GM21526 (cell line): ENCODE measurements at regions not wholly inside any gene's neighbourhood (a gene's known extent, or its start where the extent isn't known, plus 50 kb on each side); places are given as distances from the start of the nearest gene placed in this dataset.
"Not testable (repeated sequence)": the region's sequence is repeated elsewhere in the genome, so short reads cannot be mapped to it uniquely, and the experiment has no call there.

ENCODE experiments used
- ATAC-seq: cut with Tn5 transposase; IDR thresholded peaks from one replicate; pipeline ENCODE4 v1.9.1; 2021; ENCODE audit warnings: moderate library complexity; ENCODE audit not compliant: unreplicated experiment, low FRiP score

DNA sequence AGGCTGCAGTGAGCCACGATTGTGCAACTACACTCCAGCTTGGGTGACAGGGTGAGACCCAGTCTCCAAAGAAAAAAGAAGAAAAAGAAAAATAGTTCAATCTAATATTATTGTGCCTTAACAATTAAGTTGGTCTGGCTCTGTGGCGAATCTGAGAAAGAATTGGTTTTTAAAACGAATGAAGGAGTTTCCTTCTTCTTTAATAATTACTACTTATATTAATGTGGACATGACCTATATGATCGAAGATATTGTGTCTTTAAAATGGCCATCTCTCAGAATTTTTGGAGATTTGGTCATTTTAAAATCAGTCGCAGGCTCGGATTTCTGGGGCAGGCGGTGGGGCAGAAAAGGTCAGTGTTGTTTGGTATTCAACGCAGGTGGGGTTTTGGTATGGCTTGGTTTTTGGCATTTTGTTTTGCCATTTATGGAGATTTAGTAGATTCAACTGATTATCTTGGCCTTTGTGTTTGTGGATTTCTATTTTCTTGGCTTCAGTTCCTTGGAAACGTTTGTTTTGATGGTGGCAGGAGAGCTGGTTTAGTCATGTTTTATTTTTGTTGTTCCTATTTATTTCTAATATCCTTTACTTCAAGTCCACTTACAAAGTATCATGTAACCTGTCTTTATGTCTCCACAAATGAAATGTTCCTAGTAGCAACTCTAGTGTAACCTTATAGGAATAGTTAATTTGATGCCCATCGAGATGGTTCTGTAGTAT, 178.8 kb upstream of the MKLN1 start:
- no peak for ATAC-seq

DNA sequence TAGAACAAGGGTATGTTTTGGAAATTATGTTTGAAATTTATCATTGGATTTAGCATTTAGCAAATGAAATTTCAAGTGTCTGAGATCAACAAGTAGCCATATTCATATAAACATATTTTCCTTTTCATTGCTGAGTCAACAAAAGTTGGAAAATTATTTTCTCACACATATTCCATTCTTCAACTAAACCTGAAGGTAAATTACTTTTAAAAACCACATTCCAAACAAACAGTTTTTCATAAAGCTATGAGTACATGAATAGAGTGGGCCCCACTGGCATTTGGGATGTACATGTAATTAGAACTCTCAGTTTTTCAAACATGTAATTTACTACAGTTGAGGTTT, 178.3 kb upstream of the MKLN1 start:
- no peak for ATAC-seq

DNA sequence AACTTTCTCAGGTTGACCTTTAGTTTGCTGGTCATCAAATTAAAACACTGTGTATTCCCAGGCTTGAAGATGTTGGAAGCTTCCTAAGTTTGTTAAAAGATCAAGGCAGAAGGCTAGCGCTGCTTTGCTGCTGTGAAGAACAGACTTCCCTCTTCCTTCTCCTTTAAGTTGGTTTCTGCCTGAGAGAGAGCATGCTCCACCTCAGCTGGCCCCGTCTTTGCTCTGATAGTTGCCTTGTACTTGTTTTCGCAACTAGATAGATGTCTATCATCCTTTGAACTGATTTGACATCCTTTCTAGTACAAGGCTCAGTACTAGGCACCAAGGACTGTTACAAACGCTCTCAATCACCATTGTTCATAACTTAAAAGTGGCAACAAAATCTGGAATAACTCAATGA, 177.8 kb upstream of the MKLN1 start:
- no peak for ATAC-seq

DNA sequence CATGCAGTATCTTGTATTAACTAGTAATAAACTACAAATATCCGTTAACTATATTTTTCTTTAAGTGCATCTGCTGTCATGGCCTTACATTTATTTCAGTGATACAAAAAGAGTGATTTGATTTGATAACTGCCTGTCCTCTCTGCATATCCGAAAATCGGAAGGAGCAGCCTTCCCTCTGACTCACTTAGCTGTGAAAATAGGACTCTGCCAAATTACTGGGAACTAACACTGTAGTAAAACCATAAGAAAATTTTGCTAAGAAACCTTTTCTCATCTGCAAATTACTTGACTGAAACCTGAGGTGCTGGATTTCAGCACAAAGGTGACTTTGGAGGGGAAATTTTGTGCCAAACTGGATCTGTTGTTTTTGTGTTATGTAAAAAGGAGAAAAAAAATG, 176.6 kb upstream of the MKLN1 start:
- no peak for ATAC-seq

DNA sequence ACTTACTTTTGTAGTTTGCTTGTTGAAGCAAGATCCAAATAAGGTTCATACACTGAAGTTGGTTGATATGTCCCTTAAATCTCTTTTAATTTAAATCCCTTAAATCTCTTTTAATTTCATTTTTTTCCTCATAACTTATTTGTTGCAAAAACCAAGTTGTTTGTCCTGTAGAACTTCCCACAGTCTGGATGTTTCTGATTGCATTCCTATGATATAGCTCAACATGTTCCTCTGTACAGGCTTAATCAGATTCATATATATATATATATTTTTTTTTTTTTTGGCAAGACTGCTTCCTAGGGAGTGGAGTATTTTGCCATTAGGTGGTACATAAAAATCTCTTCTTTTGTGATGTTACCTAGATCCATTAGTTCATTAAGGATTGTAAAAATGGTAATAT, 174.9 kb upstream of the MKLN1 start:
- no peak for ATAC-seq

DNA sequence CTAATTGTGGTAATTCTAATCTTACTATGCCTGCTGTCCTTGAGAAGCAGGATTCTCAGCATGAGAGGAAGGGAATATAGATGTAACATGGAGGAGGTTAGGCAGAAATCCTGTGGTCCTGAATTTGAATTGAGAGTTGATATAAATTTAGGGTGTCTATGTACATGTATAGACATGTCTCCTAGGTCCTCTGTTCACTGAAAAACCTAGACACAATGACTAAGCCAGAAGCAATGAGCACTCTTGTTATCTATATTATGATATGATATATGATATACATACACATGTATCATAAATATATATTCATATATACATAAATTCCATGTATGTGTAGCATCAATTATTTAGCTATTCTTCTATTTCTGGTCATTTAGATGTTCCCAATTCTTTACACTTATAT, 173.3 kb upstream of the MKLN1 start:
- no peak for ATAC-seq

DNA sequence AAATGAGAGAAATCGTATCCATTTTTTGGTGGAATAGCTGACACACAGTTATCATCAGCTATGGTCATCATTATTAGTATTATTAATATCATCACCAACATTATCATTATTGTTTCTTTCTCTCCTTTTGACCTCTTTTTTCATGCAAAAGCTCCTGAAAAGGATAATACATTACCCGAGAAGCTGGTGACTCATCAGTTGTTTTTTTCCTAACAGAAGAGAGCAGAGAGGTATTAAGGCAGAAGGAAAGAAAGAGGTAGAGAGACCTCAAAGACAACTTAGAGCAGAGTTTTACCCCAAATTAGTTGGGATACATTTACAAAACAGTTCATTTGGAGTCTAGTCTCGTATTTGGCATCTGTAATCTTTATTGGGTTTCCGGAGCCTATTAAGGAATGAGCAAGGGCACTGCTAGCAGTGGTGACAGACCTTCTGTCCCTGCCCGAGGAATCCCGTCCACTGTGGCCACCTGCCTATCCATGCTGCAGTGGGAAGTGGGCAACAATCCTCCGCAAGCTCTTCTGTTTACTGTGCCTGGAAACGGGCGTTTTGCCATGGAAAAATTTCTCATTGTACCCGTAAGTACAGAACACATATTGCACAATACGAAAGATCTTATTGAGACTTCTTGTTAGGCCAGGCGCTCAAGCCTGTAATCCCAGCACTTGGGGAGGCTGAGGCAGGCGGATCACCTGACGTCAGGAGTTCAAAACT, 170.0 kb upstream of the MKLN1 start:
- ATAC-seq, result no peak

DNA sequence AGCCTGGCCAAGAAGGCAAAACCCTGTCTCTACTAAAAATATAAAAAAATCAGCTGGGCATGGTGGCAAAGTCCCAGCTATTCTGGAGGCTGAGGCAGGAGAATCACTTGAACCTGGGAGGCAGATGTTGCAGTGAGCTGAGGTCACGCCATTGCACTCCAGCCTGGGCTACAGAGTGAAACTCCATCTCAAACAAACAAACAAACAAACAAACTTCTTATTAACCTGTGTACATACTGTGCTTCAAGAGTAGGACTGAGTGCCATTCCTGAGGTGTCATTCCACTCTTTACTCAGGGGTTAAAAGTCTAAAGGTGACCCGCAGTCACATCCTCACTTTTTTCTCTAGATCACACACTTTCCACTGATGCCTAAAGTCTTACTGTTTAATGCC, 169.4 kb upstream of the MKLN1 start:
- not testable (repeated sequence) for ATAC-seq

DNA sequence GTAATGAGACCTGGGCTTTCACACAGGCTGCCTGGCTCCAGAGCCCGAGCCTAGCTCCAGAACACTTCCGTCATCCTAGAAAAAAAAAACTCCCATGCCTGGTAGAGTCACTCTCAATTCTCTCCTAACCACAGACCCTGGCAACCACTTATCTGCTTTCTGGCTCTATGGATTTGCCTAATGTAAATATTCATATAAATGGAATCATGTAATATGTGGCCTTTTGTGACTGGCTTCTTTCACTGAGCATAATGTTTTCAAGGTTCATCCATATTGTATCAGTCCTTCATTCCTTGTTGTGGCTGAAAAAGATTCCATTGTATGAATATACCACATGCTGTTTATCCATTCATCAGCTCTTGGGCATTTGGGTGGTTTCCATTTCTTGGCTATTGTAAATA, 167.7 kb upstream of the MKLN1 start:
- ATAC-seq, result no peak

DNA sequence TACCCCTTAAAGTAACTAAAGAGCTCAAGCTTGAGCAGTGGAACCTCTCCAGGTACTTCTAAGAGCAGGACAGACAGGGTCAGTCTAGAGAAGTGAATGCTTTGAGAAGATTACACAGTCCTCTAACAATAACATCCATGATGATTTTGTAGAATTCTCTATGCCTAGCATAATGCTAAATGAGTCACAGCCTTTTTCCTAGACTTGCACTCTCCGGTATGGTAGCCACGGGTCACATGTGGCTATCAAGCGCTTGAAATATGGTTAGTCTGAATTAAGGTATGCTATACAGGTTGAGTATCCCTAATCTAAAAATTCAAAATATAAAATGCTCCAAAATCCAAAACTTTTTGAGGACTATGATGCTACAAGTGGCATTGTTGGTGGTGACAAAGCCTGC, 166.6 kb upstream of the MKLN1 start:
- ATAC-seq, result no peak

DNA sequence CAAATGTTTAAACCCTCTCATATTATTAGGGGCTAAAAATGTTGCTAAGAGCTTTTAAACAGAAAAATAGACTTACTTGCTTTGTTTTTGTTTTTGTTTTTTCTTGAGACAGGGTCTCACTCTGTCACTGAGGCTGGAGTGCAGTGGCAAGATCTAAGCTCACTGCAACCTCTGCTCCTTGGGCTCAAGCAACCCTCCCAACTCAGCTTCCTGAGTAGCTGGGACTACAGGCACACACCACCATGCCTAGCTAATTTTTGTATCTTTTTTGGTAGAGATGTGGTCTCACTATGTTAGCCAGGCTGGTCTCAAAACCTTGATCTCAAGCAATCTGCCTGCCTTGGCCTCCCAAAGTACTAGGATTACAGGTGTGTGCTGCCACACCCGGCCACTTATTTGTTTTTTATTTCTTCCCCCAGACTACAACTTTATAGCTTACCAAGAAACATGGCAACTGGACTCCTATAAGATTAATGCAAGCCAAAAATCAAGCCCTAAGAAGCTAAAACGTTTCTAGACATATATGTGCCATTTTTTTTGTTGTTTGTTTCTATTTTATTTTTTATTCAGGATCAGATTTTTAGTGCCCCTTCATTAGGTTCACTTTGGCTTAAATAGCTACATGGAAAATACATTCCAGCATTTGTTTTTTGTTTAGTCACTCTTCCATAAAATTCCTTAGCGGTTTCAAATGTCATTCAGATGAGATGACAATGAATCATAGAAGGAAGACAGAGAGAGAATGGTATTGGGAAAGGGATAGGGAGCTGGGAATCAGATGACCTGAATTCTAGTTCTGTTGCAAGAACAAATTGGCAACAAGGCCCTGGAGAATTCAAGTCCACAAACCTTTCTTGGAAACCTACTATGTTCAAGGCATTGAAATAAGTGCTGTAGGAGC, 163.4 kb upstream of the MKLN1 start:
- no peak for ATAC-seq

DNA sequence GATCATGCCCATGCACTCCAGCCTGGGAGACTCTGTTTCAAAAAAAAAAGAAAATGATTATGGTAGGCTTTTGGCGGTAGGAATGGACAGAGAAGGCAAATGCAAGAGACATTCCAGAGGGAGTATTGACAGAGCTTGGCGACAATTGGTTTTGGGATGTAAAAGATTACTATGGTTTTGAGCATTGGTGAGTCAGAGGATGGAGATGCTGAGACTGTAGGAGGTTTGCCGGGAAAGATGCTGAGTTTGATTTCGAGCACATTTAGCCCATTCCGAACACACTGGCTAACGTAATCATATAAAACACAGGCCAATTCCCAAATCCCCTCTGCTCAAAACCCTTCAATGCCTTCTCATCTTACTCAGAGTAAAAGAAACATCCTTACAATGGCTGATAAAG, 161.6 kb upstream of the MKLN1 start:
- no peak for ATAC-seq

DNA sequence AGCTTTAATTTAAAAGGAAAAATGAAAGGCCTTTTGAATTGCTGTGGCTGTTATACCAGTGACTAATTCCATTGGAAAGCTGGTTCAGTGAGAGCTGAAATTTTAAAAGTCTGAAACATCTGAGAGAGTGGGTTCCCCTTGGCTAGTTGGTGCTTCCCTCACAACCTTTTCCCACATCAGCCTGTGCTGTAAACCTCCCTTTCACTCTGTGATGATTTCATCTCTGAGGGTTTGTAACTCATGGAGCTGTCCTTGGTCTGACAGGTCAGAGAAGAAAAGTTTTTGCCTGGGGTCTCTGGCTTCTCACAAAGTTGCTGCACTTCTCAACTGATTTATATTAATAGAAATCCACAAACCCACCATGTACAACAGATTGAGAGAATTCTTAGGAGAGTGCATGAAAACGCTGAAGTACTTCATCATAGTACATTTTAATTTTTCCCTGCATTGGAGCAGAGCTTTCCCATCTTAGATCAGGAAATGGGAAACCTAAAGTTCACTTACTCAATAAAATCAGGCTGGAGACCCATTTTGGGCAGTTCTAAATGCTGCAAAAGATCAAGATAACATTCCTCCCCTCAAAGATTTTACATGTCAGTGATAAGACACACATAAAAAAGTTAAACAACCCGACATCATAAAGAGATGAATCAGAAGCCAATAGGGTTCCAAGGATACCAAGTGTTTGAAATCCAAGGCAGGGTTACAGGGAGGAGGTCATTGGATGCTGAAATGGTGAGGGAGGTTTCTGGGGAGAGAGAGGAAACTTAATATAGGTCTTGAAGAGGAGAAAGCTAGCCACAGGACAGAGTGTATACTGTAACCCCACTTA, 157.0 kb upstream of the MKLN1 start:
- ATAC-seq, result no peak

DNA sequence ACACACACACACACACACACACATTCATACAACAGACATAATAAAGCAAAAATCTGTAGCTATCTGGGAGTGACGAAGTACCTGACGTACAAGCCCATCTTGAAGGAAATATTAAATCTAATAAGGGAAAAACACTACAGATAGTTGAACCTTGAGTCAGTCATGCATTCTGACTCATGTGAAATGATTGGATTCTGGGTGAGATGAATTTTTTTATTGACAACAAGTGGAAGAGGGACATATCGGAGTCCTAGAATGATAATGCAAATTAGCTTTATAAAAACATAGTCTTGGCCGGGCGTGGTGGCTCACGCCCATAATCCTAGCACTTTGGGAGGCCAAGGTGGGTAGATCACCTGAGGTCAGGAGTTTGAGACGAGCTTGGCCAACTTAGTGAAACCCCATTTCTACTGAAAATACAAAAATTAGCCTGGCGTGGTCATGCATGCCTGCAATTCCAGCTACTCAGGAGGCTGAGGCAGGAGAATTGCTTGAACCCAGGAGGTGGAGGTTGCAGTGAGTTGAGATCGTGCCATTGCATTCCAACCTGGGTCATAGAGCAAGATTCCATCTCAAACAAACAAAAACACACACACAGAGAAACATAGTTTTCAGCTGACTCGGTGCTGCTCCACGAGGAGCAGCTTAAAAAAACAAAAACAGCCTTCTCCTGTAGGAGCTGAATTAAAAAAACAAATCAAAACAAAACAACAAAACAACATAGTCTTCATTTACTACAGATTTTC, 154.4 kb upstream of the MKLN1 start:
- no peak for ATAC-seq

DNA sequence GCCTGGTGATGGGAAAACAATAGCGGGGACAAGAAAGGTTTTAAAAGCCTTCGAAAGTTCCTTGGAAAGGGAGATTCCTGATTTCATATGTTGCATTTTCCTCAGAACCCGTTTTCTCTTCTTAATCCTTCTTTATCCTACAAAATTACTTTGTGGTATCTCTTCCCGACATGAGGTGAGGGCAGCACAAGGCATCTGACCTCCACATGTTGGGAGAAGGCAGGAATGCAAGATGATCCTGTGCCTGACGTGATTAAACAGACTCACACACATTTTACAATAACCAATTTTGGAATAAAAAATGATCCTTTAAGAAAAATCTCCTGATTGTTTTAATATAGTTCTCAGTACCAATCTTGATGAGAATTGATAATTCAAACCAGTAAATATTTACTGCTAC, 153.3 kb upstream of the MKLN1 start:
- no peak for ATAC-seq

DNA sequence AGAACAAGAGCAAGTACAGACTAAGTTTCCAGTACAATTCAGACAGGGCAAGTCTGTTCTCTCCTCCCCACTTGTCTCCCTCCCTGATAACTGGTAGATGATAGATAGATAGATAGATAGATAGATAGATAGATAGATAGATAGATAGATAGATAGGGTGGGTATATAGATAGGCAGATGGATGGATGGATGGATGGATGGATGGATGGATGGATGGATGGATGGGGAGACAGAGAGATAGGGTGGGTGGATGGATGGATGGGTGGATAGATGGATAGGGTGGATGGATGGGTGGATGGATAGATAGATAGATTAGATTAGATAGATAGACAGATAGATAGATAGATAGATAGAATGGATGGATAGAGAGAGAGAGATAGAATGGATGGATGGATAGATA, 152.8 kb upstream of the MKLN1 start:
- ATAC-seq, result no peak

DNA sequence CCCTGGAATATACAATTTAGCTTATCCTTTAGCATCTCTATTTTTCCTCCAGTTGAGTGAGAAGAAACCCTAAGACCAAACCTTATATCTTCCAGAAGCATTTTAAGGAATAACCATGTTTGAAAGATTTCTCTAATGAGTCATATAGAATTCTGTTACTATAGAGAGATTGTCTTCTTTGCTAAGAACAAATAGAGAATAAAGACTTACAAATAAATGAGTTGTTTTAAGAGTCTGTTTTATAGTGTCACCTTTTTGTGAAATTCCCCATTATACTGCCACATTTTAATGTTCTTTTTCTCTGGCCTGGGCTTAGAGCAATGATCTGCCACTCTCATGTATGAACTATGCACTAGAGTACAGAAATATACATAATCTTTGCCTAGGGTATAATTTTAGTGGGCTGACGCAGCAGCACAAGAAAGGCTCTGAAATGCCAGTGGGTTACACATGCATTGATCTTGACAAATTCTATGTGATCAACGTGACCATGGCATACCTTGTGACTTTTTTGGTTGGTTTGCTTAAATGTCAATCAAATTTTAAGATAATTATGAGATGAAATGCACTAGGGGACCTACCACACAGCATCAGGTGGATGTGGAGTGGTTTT, 145.1 kb upstream of the MKLN1 start:
- ATAC-seq, result no peak

DNA sequence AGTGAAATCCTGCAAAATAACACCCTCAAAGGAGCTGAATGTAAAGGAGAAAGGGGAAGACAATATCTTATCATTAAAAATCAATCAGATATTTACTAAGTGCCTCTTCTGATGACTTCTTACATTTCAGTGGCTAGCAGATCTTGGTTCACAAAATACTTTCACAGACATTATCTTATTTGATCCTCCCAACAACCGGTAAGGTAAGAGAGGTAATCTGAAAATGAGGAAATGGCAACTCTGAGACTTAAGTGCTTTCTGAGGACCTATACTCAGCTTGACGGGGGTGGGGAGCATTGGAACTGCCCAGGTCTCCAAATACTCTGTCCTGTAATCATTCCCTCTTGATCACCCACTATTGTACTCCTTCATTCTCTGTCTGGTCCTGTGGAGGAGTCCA, 144.6 kb upstream of the MKLN1 start:
- ATAC-seq, result no peak

DNA sequence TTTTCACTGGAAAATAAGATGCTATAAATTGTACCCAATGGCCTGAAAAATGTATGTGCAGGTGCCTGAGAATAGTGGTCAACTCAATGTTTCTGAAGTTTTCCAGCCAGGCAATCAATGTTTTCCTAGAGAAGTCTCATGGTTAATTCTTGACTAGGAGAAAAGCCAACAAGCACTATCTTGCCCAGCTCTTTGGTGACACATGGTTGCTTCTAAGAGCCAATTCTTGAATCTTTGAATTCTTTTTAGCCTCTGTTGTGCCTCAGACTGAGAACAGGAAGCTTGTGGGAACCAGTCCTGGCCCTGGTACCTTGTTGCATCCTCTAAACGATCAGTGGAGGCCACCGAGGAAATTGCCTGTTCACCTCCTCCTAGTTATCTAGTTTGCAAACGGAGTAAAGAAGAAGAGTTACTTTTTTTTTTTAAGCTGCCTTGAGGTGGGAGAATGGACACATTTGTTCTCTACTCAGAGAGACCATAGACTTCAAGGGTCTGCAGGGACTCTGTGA, 144.0 kb upstream of the MKLN1 start:
- no peak for ATAC-seq
